HUES64 (cell line): ENCODE measurements at regions not wholly inside any gene's neighbourhood (a gene's known extent, or its start where the extent isn't known, plus 50 kb on each side); places are given as distances from the start of the nearest gene placed in this dataset.
"Not testable (repeated sequence)": the region's sequence is repeated elsewhere in the genome, so short reads cannot be mapped to it uniquely, and the experiment has no call there.

Source experiments
- H3K27ac ChIP-seq: 2 replicates; pipeline ENCODE4 v1.7.0; 2013; ENCODE audit warnings: low read depth, low read length, inconsistent platforms
- H3K27me3 ChIP-seq: 2 replicates; pipeline ENCODE4 v1.6.1; 2013; ENCODE audit warnings: mild to moderate bottlenecking, low read length; ENCODE audit not compliant: insufficient read depth
- H3K36me3 ChIP-seq: 2 replicates; pipeline ENCODE4 v1.6.1; 2013; ENCODE audit warnings: mild to moderate bottlenecking, low read length; ENCODE audit not compliant: insufficient read depth
- H3K4me1 ChIP-seq: 2 replicates; pipeline ENCODE4 v1.6.1; 2013; ENCODE audit warnings: mild to moderate bottlenecking, low read length, moderate library complexity; ENCODE audit not compliant: insufficient read depth
- H3K4me3 ChIP-seq: 2 replicates; pipeline ENCODE4 v1.5.1; 2013; ENCODE audit warnings: mild to moderate bottlenecking, low read length, moderate library complexity
- H3K9ac ChIP-seq: 2 replicates; pipeline ENCODE4 v1.6.1; 2013; ENCODE audit warnings: mild to moderate bottlenecking, low read depth, low read length
- H3K9me3 ChIP-seq: 2 replicates; pipeline ENCODE4 v1.6.1; 2013; ENCODE audit warnings: low read depth, low read length; ENCODE audit not compliant: insufficient read depth
- WGBS: fragments of 150-250, 120-280 bp; methylation state at CpG from one replicate; pipeline ENCODE4 v1.1.7; 2013; ENCODE audit warnings: missing lambda C conversion rate; 5-methylcytosine and 5-hydroxymethylcytosine counted together

- Histone ChIP-seq H3K36me3 (no peaks in the 10 kb centered on the region), H3K4me1 (peaks cover 15% of the 10 kb centered on the region; the same call in 1 of the 2 replicates), H3K4me3 (no peak overlapping the region), H3K9me3 (no peaks in the 10 kb centered on the region), H3K9ac (no peak overlapping the region), H3K27ac (no peak overlapping the region), H3K27me3 (no peaks in the 10 kb centered on the region)
- 96% methylated on average over 1 of the region's 2 CpGs for WGBS
Observed at GRCh38 chr2:175436076-175436475, 254.6 kb upstream of the ATP5MC3 start.

GRCh38 chr2:175435012-175435411, 253.5 kb upstream of the ATP5MC3 start:
- Histone ChIP-seq H3K4me1 (peaks cover 15% of the 10 kb centered on the region; the same call in 1 of the 2 replicates), H3K9me3 (no peaks in the 10 kb centered on the region)
- 100% methylated on average over 1 of the region's 1 CpG for WGBS

DNA sequence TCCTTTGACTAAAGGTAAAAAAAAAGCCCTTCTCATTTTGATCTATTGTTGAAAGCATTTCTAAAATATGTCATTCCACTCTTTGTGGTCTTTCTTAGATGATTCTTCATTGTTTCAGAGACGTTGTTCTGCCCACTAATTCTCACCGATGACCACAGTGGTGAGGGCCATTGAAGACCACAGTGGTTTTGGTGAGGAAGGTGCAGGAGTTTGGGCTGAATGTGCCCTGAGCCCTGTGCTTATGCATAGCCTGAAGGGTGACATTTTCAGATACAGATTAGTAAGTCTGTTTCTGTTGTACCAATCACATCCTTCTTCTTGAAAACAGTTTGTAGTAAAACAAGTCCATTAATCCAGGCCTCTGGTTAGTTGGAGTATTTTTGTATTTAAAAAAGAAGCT, 251.3 kb upstream of the ATP5MC3 start:
- Histone ChIP-seq H3K36me3 (no peaks in the 10 kb centered on the region), H3K27me3 (no peaks in the 10 kb centered on the region), H3K9ac (no peak overlapping the region), H3K4me1 (peaks cover 15% of the 10 kb centered on the region; the same call in 1 of the 2 replicates), H3K4me3 (no peak overlapping the region), H3K27ac (no peak overlapping the region), H3K9me3 (peaks cover 13% of the 10 kb centered on the region)
- 95% methylated on average over 2 of the region's 2 CpGs for WGBS

More at GRCh38 chr2:175435012-175435411, 253.5 kb upstream of the ATP5MC3 start:
- no peaks in the 10 kb centered on the region for H3K27me3 ChIP-seq
- no peak overlapping the region for H3K4me3 ChIP-seq
- H3K36me3 ChIP-seq = no peaks in the 10 kb centered on the region
- no peak overlapping the region for H3K9ac ChIP-seq
- H3K27ac ChIP-seq = no peak overlapping the region

DNA sequence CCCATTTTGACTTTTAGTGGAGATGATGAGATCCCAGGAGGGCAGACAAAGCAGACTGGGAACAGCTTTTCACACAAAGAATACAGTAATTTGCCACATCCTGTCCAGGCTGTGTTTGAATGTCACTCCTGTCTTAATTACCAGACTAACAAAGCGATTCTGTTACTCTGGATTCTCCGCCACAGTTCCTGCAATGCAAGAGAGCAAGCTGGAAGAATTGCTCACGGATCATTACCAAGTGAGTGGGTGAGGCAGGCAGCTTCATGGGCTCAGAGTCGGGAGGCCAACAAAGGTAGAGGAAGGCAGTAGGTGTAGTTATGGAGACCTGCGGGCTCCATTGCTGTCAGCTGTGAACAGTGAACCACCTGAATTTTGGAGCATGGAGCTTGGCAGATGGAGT, 250.5 kb upstream of the ATP5MC3 start:
- Histone ChIP-seq H3K36me3 (no peaks in the 10 kb centered on the region), H3K4me3 (no peak overlapping the region), H3K27ac (no peak overlapping the region), H3K9ac (no peak overlapping the region), H3K9me3 (peaks cover 13% of the 10 kb centered on the region), H3K4me1 (peaks cover 15% of the 10 kb centered on the region; the same call in 1 of the 2 replicates), H3K27me3 (no peaks in the 10 kb centered on the region)
- 85% methylated on average over 5 of the region's 5 CpGs for WGBS

GRCh38 chr2:175431101-175431946, 249.8 kb upstream of the ATP5MC3 start:
- H3K27me3 ChIP-seq = no peaks in the 10 kb centered on the region
- H3K4me3 ChIP-seq = no peak overlapping the region
- peaks cover 15% of the 10 kb centered on the region; the same call in 1 of the 2 replicates for H3K4me1 ChIP-seq
- H3K27ac ChIP-seq = no peak overlapping the region
- no peak overlapping the region for H3K9ac ChIP-seq
- H3K36me3 ChIP-seq = no peaks in the 10 kb centered on the region
- H3K9me3 ChIP-seq = peaks cover 13% of the 10 kb centered on the region
- 81% methylated on average over 3 of the region's 4 CpGs for WGBS

DNA sequence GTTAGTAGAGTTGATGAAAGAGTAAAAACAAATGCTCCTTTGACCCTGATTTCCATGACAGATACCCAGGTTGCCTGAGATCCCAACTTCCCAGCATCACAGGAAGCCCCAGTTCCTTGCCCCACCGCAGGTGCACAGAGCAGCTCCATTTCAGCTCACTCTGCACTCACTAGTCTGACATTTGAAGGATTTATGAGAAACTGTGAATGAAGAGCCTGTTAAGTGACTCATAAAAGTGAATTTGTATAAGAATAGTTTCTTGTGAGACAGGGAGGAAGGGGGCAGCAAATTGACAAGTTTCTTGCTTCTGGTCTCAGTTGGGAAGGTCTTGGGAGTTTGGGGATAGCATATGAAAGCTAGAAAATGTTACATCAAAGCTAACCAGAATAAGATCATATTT, 248.7 kb upstream of the ATP5MC3 start:
- Histone ChIP-seq H3K9me3 (peaks cover 13% of the 10 kb centered on the region), H3K27me3 (no peaks in the 10 kb centered on the region), H3K4me1 (peaks cover 15% of the 10 kb centered on the region; the same call in 1 of the 2 replicates), H3K27ac (no peak overlapping the region), H3K36me3 (no peaks in the 10 kb centered on the region), H3K9ac (no peak overlapping the region), H3K4me3 (no peak overlapping the region)
- WGBS = 0% methylated on average over 1 of the region's 1 CpG

GRCh38 chr2:175418224-175418835, 236.8 kb upstream of the ATP5MC3 start:
- H3K4me1 ChIP-seq = no peaks in the 10 kb centered on the region
- no peak overlapping the region for H3K4me3 ChIP-seq
- no peaks in the 10 kb centered on the region for H3K36me3 ChIP-seq
- H3K9me3 ChIP-seq = no peaks in the 10 kb centered on the region
- WGBS = 91% methylated on average over 7 of the region's 8 CpGs
- no peak overlapping the region for H3K9ac ChIP-seq
- H3K27me3 ChIP-seq = no peaks in the 10 kb centered on the region
- H3K27ac ChIP-seq = no peak overlapping the region

DNA sequence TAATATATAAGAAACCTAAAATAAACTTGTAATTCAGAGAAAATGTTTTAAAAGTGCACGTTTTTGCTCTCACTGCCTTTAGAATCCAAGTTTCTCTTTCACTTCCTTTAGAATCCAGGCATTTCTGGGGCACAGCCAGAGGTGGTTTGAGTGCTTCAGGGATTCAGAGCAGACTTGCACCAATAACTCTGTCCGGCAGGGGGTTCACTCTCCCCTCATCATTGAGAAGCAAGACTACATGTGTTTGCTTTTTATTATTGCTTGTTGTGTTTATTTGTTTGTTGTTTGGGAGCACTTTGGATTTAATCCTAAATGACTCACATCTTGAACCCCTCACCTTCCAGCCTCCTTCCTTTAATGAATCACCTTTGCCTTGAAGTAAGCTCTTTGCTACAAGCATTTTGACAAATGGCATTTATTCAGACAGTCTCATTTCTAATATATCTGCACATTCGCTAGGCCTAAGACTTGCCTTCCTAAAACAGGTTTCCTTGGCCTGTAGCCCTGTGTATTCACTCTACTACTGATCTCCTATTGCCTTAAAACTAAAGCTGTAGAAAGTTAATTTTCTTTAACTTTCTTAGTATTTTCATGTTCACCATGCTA, 233.5 kb upstream of the ATP5MC3 start:
- Histone ChIP-seq H3K27me3 (no peaks in the 10 kb centered on the region), H3K9ac (no peak overlapping the region), H3K4me3 (no peak overlapping the region), H3K27ac (no peak overlapping the region), H3K4me1 (no peaks in the 10 kb centered on the region), H3K36me3 (no peaks in the 10 kb centered on the region), H3K9me3 (no peaks in the 10 kb centered on the region)
- WGBS = 40% methylated on average over 3 of the region's 3 CpGs

GRCh38 chr2:175414191-175414881, 232.8 kb upstream of the ATP5MC3 start:
- no peaks in the 10 kb centered on the region for H3K4me1 ChIP-seq
- H3K36me3 ChIP-seq = no peaks in the 10 kb centered on the region
- H3K27me3 ChIP-seq = no peaks in the 10 kb centered on the region
- no peak overlapping the region for H3K9ac ChIP-seq
- 77% methylated on average over 2 of the region's 5 CpGs for WGBS
- no peak overlapping the region for H3K4me3 ChIP-seq
- no peak overlapping the region for H3K27ac ChIP-seq
- no peaks in the 10 kb centered on the region for H3K9me3 ChIP-seq

DNA sequence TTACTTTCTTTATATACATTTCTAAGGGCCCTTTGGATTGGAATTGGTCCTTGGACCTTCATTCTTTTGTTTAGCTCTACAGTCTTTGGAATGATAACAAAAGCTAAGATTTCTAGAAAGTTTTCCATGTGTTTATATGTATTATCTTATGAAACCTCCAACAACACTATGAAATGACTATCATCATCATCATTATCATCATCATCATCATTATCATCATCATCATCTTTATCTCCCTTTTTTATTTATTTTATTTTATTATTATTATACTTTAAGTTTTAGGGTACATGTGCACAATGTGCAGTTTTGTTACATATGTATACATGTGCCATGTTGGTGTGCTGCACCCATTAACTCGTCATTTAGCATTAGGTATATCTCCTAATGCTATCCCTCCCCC, 229.4 kb upstream of the ATP5MC3 start:
- H3K4me1 ChIP-seq, H3K4me3 ChIP-seq, H3K27me3 ChIP-seq, H3K36me3 ChIP-seq, H3K9ac ChIP-seq, H3K27ac ChIP-seq, H3K9me3 ChIP-seq: not testable (repeated sequence)
- no CpG with 5 or more reads among the region's 1 CpG for WGBS

DNA sequence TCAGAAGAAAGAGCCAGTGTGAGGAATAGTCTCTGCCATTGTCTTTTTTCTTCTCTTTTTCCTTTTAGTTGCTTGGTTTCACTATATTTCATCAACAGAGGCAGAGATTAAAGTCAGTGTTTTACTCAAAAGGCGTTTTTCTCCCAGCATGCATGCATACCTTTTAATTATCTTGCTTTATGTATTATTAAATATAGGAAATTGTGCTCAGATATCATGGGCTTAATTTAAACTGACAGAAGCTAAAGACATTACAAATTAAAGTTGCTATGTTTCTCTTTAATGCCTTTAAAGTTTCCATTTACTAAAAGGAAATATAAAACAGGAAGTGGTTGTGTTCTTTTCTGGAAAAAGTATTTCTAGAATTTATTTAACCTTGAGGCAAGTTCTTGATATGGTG, 223.3 kb upstream of the ATP5MC3 start:
- H3K36me3 ChIP-seq = no peaks in the 10 kb centered on the region
- 100% methylated on average over 1 of the region's 1 CpG for WGBS
- H3K27me3 ChIP-seq = no peaks in the 10 kb centered on the region
- H3K9me3 ChIP-seq = no peaks in the 10 kb centered on the region
- H3K9ac ChIP-seq = no peak overlapping the region
- no peak overlapping the region for H3K4me3 ChIP-seq
- no peaks in the 10 kb centered on the region for H3K4me1 ChIP-seq
- no peak overlapping the region for H3K27ac ChIP-seq
